ENCODE measurements at regions not wholly inside any gene's neighbourhood (a gene's known extent, or its start where the extent isn't known, plus 50 kb on each side); places are given as distances from the start of the nearest gene placed in this dataset.
"Not testable (repeated sequence)": the region's sequence is repeated elsewhere in the genome, so short reads cannot be mapped to it uniquely, and the experiment has no call there.

GRCh38 chr7:142534726-142535122 is 214.5 kb upstream of the PRSS1 start:
- no peak for DNase-seq (ENCODE audit: low read depth)

GRCh38 chr7:142533920-142534319 is 215.4 kb upstream of the PRSS1 start:
- DNase-seq (ENCODE audit: low read depth) = no peak

- DNase-seq (ENCODE audit: low read depth) = no peak
These were observed 219.7 kb upstream of the PRSS1 start for GRCh38 chr7:142529591-142529990.

GRCh38 chr7:142528608-142529408 is 220.5 kb upstream of the PRSS1 start:
- DNase-seq (ENCODE audit: low read depth) = no peak

GRCh38 chr7:142523821-142524460 is 225.3 kb upstream of the PRSS1 start:
- DNase-seq (ENCODE audit: low read depth) = no peak

- no peak for DNase-seq (ENCODE audit: low read depth)
These were observed 226.5 kb upstream of the PRSS1 start for GRCh38 chr7:142522735-142523134.

GRCh38 chr7:142520885-142521284 is 228.4 kb upstream of the PRSS1 start:
- DNase-seq (ENCODE audit: low read depth) = not testable (repeated sequence)

GRCh38 chr7:142520455-142520854 is 228.8 kb upstream of the PRSS1 start:
- not testable (repeated sequence) for DNase-seq (ENCODE audit: low read depth)

- no peak for DNase-seq (ENCODE audit: low read depth)
These were observed 229.9 kb upstream of the PRSS1 start for GRCh38 chr7:142519079-142520078.

- peak; percentile 57 for DNase-seq (ENCODE audit: low read depth)
These were observed 233.2 kb upstream of the PRSS1 start for GRCh38 chr7:142516038-142516501.

- DNase-seq (ENCODE audit: low read depth) = not testable (repeated sequence)
These were observed 234.6 kb upstream of the PRSS1 start for GRCh38 chr7:142514716-142515115.

- no peak for DNase-seq (ENCODE audit: low read depth)
These were observed 235.9 kb upstream of the PRSS1 start for GRCh38 chr7:142513178-142513955.

GRCh38 chr7:142511801-142512200 is 237.5 kb upstream of the PRSS1 start:
- no peak for DNase-seq (ENCODE audit: low read depth)

- DNase-seq (ENCODE audit: low read depth) = no peak
These were observed 237.9 kb upstream of the PRSS1 start for GRCh38 chr7:142511374-142511773.

GRCh38 chr7:142509235-142509634 is 240.0 kb upstream of the PRSS1 start:
- DNase-seq (ENCODE audit: low read depth) = not testable (repeated sequence)

GRCh38 chr7:142508251-142508650 is 241.0 kb upstream of the PRSS1 start:
- no peak for DNase-seq (ENCODE audit: low read depth)

GRCh38 chr7:142507799-142508198 is 241.5 kb upstream of the PRSS1 start:
- no peak for DNase-seq (ENCODE audit: low read depth)

GRCh38 chr7:142507066-142507465 is 242.2 kb upstream of the PRSS1 start:
- not testable (repeated sequence) for DNase-seq (ENCODE audit: low read depth)

- no peak for DNase-seq (ENCODE audit: low read depth)
These were observed 242.7 kb upstream of the PRSS1 start for GRCh38 chr7:142506601-142507000.

- DNase-seq (ENCODE audit: low read depth) = not testable (repeated sequence)
These were observed 245.3 kb upstream of the PRSS1 start for GRCh38 chr7:142503949-142504348.

GRCh38 chr7:142503036-142503435 is 245.2 kb upstream of the PRSS58 start:
- no peak for DNase-seq (ENCODE audit: low read depth)

Measured in stromal cell of bone marrow (primary cell).